Stimulated activated CD4-positive, alpha-beta T cell treated with anti-CD3 and anti-CD28 coated beads, Interleukin-1b, Interleukin-23, amount 100 ng/mL, for 48 hours (primary cell): ENCODE measurements at regions not wholly inside any gene's neighbourhood (a gene's known extent, or its start where the extent isn't known, plus 50 kb on each side); places are given as distances from the start of the nearest gene placed in this dataset.
"Not testable (repeated sequence)": the region's sequence is repeated elsewhere in the genome, so short reads cannot be mapped to it uniquely, and the experiment has no call there.

ENCODE experiments used
- DNase-seq: peaks from one replicate; pipeline ENCODE4 v3.0.0-alpha.2; 2020

- DNase-seq = no peak
Observed at GRCh38 chr2:133624551-133624950, 56.3 kb upstream of the NCKAP5 start.

- DNase-seq = no peak
Observed at GRCh38 chr2:133627741-133628140, 59.5 kb upstream of the NCKAP5 start.

DNA sequence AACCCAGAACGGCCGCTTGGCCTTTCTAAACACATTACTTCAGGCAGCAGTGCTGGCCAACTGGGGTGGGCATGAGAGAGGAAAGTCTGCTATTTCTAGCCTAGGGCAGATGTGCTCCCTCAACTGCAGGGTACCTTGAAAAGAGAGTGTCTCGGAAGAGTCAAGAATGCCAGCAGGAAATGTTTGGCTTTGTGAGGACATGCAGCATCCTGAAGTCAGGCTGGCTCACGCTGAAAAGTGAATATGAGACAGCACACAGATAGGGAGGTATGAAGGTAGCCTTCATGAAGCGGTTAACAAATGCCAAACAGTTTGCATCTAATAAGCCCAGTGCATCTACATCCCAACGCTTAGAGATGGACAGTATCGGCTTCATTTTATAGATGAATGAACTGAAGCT is 65.0 kb upstream of the NCKAP5 start:
- no peak for DNase-seq

DNA sequence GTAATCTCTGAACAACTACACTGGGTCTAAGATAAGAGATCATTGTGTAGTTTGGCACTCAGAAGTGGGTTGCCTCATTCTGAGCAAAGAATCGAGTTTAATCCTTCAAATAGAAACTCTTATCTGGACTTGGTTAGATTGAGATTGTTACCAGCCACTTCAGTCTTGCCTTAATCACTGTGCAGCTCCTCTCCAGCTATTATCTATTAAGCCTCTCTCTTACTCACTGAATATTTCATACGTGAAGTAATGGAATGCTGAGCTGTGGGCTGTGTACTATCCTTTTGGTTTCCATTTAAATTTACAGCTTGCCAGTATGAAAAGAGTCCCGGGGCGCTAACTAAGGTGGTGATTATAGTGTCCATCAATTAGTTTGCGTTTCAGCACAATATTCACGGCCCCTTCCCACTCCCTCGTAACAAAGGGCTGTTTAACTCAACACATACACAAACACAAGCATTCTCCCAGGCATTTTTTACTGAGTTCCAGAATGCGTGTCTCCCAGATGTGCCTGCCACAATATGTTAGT is 65.7 kb upstream of the NCKAP5 start:
- DNase-seq = no peak

DNA sequence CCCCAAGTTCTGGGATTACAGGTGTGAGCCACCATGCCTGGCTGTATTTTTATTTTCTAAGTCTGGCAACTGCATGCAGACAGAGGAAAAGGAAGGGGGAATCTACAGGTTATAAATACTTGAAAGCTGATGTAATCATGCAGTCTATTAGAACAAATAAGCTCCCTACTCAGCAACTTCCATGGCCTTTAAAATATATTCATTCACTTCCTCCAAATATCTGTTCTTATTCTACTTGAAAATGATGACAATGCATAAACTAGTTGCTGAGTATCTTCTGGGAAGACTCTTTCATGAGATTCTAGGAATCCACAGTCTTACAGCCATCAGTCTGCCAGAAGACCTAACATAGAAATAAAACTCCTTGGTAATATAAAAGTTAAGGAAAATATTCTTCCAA is 66.9 kb upstream of the NCKAP5 start:
- DNase-seq = no peak

DNA sequence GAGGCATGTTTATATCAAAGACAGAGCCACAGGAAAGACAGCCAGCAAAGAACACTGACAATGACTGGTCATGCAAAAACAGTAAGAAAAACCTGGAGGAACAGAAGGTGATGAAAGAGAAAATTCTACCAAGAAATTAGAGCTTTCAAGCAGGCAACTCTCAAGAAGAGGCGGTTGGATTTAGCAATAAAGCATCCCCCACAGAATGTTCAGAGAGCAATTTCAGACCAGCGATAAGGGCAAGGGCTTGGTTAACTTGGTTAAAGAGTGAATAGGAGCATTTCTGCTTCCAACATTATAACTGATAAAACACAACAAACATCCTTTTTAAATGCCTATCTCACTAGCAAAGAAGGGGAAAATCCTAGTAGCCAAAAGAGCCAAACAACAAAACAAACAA is 68.0 kb upstream of the NCKAP5 start:
- no peak for DNase-seq

DNA sequence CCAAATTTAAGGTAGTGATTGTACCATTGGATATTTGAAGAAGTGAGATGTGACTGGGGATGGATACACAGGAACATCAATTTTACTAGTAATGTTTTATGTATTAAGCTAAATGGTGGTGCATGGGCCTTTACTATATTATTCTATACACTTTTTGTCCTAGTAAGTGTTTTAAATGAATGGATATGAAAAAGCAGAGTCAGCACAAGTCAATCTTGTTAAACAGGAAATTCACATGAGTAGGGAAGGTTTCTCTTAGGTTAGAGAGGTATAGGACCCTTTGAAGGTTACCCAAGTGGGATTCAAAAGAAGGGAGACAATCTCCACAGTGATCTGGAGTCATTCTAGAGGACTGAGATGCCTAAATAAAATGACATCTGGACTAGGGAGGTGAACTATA is 71.8 kb upstream of the NCKAP5 start:
- no peak for DNase-seq

DNA sequence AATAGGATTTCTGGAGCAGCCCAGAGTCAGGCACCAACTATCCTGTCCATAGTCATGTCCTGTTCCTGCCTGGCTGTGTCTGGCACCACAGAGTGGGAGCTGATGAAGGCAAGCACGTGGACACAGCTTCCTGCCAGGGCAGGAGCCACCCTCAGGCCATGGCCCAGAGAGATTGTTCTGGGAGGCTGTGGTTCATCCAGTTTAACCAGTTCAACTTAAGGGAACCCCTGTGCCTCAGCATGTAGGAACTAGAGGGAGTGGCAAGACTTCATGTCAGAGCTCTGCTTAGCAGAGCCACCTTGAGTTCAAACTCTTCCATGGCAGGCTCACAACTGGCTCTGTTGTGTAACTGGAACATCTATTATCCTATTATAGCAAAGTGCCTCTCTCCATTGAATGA is 73.2 kb upstream of the NCKAP5 start:
- no peak for DNase-seq

DNA sequence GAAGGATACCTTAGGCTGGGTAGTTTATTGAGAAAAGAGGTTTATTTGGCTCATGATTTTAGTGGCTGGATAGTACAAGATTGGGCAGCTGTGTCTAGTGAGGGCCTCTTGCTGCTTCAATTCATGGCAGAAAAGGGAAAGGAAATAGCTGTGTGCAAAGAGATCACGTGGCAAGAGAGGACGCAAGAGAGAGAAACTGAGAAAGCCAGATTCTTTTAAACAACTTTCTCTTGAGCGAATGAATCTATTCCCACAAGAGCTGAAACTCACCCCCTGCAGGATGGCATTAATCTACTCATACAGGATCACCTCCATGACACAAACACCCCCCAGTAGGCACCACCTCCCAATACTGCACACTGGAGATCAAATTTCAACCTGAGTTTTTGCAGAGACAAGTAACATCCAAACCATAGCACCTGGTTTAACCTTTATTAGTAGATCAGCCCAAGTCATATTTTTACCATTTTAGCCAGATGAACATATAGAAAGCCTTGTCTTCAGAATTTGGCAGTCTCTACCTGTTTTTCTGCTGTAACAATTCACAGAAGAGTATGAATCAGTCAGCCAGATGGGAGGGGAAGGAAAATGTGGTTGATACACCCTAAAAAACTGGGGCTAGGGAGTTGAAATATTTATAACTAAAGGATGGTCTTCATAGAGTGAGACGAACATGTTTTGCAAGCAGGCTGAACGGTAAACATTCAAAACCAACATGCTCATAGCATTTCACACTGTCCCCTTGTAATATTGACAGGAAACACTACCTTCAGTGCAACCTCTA is 73.9 kb upstream of the NCKAP5 start:
- no peak for DNase-seq

DNA sequence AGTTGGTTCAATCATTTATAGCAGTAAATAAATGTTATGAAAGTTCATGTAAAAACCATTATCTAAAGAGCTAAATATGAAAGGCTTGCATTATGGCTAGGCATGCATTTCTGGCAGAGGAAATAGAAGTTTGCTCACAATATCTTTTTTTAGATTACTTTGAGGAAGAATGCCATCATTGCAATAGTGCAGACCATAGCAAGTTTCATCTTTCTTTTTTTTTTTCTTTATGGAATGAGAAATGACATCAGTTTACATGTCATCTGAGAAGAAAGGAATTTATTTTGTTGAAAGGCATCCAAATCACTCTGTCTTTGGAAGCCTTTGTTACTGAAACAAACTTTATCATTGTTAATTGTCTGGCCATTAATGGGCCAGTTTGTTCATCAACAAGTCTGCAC is 74.5 kb upstream of the NCKAP5 start:
- no peak for DNase-seq

DNA sequence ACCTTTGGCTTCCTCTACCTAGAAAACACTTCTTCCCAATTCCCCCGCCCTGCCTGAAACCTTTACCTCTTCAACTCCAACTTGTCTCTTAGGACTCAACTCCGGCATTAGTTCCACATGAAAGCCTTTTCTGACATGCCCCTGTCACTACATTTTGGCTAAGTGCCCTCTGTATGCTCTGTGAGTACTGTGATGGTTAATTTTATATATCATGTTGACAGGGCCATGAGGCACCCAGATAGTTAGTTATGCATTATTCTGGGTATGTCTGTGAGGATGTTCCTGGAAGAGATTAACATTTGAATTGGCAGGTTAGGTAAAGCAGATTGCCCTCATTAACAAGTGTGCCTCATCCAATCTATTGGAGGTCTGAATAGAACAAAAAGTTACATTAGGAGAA is 75.6 kb upstream of the NCKAP5 start:
- DNase-seq = no peak

DNA sequence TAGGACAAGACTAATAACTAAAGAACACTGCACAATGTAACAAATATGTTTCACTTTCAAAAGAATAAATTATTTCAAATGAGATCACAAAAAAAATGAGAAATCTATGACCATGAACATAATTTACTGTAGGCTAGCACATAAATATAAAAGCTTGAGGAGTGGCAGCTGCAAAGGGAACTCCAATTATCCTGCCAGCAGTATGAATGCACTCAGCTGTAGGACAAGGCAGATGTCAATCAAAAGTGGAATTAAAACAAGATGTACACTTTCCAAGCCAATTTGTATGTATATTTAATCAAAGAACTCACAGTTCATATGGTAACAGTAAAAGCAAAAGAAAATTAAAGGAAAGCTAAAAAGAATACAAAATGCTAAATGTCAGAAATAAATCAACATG is 76.6 kb upstream of the NCKAP5 start:
- no peak for DNase-seq

- not testable (repeated sequence) for DNase-seq
Observed at GRCh38 chr2:133647386-133647785, 79.1 kb upstream of the NCKAP5 start.

- DNase-seq = no peak
Observed at GRCh38 chr2:133651861-133652260, 83.6 kb upstream of the NCKAP5 start.

DNA sequence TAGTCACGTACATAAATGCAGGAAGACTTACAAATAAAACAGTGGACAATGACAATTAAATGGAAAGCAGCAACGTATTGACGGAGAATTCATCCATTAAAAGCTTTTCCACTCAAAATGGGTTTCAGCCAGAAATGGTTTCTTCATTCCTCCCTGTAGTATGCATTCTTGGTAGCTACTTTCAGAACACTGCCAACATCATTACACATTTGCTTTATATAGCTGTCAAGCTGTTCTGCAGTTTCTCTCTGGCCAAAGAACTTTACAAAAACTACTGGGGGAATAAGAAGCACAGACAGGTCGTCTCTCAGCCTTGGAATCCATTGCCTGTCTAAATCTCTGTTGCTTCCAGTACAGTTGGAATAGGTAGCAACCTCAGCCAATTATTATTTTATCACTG is 84.1 kb upstream of the NCKAP5 start:
- DNase-seq = no peak

DNA sequence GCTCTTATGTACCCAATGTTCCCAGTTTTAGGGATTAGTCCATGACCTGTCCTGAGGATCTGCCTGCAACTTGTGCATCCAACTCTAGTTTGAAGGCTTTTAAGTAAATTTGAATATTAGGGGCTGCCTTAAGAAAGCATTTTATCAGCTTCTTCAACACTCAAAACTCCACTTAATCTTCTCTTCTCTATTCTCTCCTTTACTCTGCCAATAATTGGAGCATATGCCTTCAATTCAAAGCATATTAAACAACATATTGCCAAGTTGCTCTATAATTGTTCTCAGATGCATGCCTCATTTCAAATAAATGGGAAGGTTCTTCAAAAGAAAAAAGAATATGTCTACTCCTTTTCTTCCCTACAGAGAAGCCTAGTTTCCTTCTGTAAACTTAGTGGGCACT is 84.8 kb upstream of the NCKAP5 start:
- DNase-seq = no peak

DNA sequence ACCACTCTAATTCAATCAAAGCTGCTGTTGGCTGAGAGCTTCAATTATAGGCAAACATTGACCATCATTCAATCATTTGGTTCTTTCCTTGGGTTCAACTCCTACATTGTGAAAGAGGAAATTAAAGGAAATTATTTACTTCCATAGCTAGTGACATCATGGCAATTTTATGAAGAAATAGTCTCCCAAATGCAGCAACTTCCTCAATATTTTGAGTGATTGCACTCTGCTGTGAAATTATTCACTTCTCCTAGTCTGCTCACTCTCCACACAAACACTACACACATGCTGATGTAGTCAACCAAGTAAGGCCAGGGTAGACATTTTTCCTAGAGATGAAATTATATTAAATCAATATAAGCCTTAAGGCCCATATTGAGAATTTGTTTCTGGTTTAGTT is 86.7 kb upstream of the NCKAP5 start:
- DNase-seq = no peak

- DNase-seq = no peak
Observed at GRCh38 chr2:133655610-133656009, 87.3 kb upstream of the NCKAP5 start.

DNA sequence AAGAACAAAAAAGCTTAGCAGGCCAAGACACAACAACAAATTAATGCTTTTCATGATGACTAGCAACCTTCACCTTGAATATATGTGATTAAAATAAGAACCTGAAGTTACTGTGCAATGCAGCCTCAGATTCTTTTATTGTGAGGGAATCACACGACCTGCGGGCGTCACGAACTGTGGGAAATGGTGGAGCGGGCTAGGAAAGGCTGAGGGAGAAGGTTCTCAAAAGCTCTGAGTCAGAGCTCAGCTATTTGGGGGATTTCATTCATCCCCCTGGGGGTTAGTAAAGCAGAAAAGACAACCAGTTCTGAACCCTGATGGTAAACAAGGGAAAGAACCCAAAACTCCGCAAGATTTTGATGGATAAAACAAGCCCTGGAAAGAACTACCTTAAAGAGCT is 89.3 kb upstream of the NCKAP5 start:
- no peak for DNase-seq

- no peak for DNase-seq
Observed at GRCh38 chr2:133658020-133658903, 90.0 kb upstream of the NCKAP5 start.

DNA sequence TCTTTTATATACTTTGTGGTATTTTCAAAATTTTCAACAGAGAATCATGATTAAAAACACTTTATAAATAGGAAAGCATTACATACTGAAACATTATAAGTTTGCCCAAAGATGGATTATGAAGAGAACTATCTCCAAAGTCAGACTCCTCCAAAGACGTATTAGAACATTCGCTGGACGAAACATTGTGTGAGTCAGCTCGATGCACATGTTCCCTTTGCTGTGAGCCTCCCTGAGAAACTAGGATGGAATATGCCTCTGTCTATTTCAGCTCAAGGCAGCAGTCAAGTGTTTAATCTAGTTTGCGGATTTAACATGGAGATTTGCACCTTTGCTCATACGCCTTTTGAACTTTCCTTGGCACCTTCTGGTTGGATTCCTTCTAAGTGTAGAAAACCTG is 92.2 kb upstream of the NCKAP5 start:
- DNase-seq = no peak

GRCh38 chr2:133661392-133661791 is 93.1 kb upstream of the NCKAP5 start:
- no peak for DNase-seq

DNA sequence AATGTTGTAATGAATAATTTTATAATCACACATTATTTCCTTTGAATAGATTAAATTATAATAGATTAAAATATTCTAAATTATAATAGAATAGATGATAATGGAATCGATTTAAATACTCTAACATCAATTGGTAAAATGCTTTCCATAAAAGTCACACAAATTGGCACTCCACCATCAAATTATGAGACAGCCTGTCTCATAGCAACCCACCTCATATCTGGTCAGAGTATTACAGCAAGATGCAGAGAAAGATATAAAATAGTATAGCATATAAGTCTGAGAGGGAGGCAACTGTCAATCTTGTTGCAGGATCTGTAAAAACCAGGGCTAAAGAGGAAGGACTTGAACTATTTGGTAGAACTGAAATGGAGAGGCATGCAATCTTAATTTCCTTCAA is 98.4 kb upstream of the NCKAP5 start:
- no peak for DNase-seq

DNA sequence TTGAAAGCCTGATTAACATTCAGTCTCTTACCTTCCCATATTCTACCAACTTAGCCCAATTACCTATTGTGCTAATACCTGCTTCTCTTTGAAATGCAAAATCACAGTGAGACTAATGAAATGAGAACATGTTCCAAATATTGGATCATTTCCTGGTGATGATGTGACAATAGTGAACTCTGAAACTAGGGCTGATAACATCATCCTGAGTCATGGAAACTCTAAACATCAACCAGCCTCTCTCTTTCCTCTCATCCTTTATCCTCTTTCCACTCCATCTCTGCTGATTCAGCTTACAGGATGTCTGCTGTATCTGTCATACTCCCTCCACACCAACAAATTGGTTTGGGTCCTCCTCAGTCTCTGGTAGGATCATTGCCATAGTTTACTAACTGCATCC is 98.8 kb upstream of the NCKAP5 start:
- DNase-seq = no peak
